K562 (cell line): ENCODE measurements at regions not wholly inside any gene's neighbourhood (a gene's known extent, or its start where the extent isn't known, plus 50 kb on each side); places are given as distances from the start of the nearest gene placed in this dataset.

Source experiments
- ARID3B ChIP-seq: fragments of 250-450 bp; sonication (Bioruptor Pico); IDR thresholded peaks from 2 replicates; pipeline ENCODE4 v1.4.0; 2020; ENCODE audit warnings: borderline replicate concordance
- ATF1 ChIP-seq, 2 experiments: fragments of 450-650 bp in 1 of 2; IDR thresholded peaks; 2 replicates each; pipeline ENCODE4 v1.6.1; 2016; ENCODE audit warnings: missing compliant biosample characterization in 1 of 2, missing genetic modification characterization in 1 of 2
- EGR1 ChIP-seq: fragments of 450-650 bp; conservative IDR thresholded peaks from 2 replicates; pipeline ENCODE4 v1.6.1; 2017; ENCODE audit warnings: mild to moderate bottlenecking
- FOXK2 ChIP-seq, 2 experiments: fragments of 450-650 bp; IDR thresholded peaks in 1 of 2; conservative IDR thresholded peaks in 1 of 2; 2 replicates each; pipeline ENCODE4 v1.6.1; 2016; ENCODE audit warnings: low read depth in 2 of 2, mild to moderate bottlenecking in 1 of 2
- TEAD4 ChIP-seq, 2 experiments: sonication (generic) in 1 of 2; formaldehyde crosslinking in 1 of 2; IDR thresholded peaks; 2 replicates each; pipeline versions ENCODE4 v1.6.1 to v1.8.0; 2012 to 2022; ENCODE audit warnings: borderline replicate concordance in 1 of 2, inconsistent platforms in 1 of 2, low read length in 1 of 2, mild to moderate bottlenecking in 1 of 2, missing genetic modification reagents in 1 of 2

- TF ChIP-seq ATF1 (CRISPR knock-in tag; IDR thresholded peaks at IDR 0.05) (no peak), ATF1 (tag; IDR thresholded peaks at IDR 0.05) (no peak), TEAD4 (IDR thresholded peaks at IDR 0.05; ENCODE audit: low read length) (no peak), TEAD4 (CRISPR knock-in tag; IDR thresholded peaks at IDR 0.05; ENCODE audit: borderline replicate concordance) (no peak), FOXK2 (conservative IDR thresholded peaks at IDR 0.05 in 1 of 2, IDR thresholded peaks at IDR 0.05 in 1 of 2; ENCODE audit: low read depth in 2 of 2) (no peak), EGR1 (no peak), ARID3B (CRISPR knock-in tag) (no peak)
Measured at GRCh38 chr5:36826694-36827093, 49.9 kb upstream of the NIPBL start.
